GM18867 (cell line): ENCODE measurements at regions not wholly inside any gene's neighbourhood (a gene's known extent, or its start where the extent isn't known, plus 50 kb on each side); places are given as distances from the start of the nearest gene placed in this dataset.
A peak's percentile ranks its signal among the peaks of the same experiment; 100 is the strongest.

Experiments used
- ATAC-seq: cut with Tn5 transposase; IDR thresholded peaks from one replicate; pipeline ENCODE4 v1.9.1; 2021; ENCODE audit warnings: mild to moderate bottlenecking, moderate library complexity; ENCODE audit not compliant: unreplicated experiment

- no peak for ATAC-seq
Observed at GRCh38 chr3:124588794-124589193, 141.5 kb upstream of the UMPS start.

DNA sequence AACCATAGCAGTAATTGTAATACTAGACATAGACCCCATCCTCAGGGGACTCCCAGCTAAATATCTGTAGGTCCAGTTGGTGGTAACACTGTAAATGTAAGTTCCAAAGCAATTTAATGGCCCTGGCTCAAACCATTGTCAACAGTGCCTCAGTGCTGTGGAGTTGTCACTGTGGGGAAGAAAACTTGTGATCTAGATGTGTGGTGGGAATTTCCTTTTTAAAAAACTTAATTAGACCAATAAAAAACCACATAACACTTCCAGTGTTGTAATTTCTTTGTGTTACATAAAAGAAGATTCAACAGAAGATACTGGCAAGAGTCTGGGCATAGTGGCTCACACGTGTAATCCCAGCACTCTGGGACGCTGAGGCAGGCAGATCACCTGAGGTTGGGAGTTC, 138.6 kb upstream of the UMPS start:
- ATAC-seq, result no peak

- ATAC-seq, result peak; percentile 42
Observed at GRCh38 chr3:124592658-124593441, 137.4 kb upstream of the UMPS start.

DNA sequence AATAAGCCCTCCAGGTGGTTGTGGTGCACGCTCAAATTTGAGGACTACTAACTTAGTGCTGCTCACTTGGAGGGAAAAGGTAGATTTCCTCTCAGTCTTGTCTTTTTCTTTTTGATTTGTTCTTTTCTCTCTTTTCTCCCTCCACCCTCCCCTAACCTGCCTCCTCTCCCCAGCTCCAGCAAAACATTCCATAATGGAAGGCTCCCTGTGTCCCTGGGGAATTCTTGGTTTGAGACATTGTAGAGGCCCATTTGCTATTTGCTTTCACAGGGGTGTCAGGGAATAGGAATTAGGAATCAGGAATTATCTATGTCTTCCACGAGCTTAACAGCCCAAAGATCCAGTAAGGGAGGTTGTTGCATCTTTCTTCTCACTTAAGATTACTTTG, 136.8 kb upstream of the UMPS start:
- ATAC-seq, result no peak

DNA sequence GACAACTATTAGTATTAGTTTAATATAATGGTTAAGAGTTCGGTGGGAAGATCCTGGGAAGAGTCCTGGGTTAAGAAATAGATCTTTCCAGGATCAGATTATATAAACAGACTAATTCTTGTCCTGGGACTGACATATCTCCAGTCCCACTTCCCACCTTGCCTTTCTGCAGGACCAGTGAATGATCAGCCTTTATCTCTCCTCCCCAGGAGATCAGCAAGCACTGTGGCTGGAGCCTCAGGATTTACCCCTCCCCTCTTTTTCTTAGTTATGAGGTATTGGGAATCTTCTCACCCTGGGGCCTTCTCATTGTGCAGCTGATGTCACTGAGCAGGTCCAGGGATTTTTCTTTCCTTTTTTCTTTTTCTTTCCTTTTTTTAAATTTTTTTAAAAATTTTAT, 135.7 kb upstream of the UMPS start:
- no peak for ATAC-seq

- ATAC-seq, result no peak
Observed at GRCh38 chr3:124597273-124597672, 133.0 kb upstream of the UMPS start.

- ATAC-seq, result no peak
Observed at GRCh38 chr3:124597979-124598378, 132.3 kb upstream of the UMPS start.

- no peak for ATAC-seq
Observed at GRCh38 chr3:124599147-124599765, 131.0 kb upstream of the UMPS start.

DNA sequence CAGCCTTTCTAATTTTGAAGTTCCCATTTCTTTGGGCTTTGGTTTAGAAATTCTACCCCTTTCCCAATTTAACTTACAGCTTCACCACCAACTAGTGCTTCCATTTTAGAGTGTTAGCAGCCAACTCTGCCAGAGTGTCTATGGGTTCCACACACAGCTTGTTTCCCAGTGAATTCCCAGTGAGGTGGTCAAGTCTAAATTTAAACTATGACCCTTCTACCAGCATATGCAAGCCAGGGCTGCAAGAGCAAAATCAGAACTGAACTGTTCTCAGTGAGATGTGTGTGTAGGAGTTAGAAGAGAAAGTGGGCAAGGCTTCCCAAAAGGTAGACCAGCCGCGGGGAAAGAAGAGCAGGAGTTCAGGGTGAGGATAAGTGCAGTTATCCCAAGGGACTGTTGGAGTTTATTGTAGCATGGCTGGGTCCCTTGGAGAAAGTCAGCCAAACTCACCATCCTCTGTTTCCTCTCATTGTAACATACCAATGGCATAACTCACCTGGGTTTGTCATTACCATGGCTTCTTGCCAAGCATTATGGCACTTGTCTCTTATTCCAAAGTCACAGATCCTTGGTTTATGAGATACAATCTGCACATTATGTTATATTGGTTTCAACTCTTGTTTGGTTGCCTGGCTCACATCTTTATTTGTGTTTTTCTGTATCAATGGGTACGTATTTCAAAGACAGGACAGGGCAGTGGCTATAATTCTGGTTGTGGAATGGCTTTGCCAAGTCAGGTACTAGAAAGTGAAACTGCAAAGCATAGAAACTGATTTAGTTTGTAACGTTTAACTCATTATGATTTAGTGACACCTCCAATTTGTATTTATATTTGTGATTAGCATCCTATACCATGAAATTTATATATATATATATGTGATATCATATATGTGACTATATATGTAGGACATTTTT, 130.2 kb upstream of the UMPS start:
- ATAC-seq, result no peak

DNA sequence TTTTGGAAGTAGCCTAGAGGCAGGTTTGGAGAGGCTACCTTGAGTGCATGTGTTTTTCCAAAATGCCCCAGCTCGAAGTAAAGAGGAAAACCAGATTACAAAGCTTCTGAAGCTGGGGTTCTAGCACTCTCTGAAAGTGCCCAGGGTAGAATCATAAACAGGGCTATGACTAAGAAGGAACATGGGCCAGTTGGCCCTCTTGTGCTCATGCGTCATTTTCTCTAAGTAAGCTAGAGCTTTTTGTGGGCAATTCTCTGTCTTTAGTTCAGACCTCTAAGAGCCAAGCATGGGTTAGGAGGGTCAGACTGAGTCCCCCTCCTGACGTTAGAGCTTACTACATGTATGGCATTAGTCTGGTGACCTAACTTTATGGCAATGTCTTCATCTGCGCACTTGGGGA, 129.5 kb upstream of the UMPS start:
- no peak for ATAC-seq

- no peak for ATAC-seq
Observed at GRCh38 chr3:124601190-124601589, 129.1 kb upstream of the UMPS start.

DNA sequence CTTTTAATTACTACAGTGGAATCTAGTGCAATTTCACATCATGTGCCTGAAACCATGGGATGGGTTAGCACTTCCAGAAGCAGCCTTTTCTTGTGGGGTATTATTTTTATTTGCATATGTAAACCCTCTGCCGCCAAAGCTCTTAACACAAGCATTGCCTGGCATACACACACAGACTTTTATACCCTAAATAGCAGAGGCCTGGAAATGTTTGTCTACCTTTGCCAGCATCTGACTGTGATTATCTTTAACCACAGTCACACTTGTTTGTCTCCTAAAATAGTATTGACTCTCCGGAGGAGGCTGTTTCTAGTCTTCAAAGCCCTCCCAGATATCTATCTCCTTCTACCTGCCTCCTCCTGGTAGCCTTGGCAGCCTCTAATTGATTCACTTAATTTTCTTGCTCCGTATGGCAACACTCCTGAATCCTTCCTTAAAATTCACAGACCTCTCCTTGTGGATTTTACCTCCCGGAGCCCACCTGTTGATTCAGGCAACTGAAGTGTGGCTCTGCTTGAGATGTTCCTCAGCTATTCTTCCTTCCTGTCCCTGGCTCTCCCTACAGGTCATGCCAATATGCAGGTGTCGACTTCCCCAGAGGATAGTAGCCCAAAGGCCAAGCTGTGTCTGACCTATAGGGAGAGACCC, 127.1 kb upstream of the UMPS start:
- ATAC-seq, result no peak

- no peak for ATAC-seq
Observed at GRCh38 chr3:124605781-124606579, 124.3 kb upstream of the UMPS start.

DNA sequence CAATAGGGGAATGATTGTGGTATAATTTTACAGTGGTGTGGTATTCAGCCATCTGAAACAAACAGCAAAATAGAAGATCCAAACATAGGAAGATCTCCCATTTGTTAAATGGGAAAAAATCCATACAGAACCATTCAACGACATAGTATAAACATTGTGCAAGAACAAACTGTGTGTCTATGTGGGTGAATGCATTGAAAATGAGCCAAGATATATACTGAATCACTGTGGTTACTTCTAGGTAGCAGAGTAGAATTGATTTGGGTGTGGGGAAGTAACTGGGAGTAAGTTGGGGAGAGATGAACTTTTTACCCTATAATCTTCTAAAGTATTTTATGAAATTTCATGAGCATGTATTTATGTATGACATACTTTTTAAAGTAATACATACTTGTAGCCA, 123.1 kb upstream of the UMPS start:
- no peak for ATAC-seq

DNA sequence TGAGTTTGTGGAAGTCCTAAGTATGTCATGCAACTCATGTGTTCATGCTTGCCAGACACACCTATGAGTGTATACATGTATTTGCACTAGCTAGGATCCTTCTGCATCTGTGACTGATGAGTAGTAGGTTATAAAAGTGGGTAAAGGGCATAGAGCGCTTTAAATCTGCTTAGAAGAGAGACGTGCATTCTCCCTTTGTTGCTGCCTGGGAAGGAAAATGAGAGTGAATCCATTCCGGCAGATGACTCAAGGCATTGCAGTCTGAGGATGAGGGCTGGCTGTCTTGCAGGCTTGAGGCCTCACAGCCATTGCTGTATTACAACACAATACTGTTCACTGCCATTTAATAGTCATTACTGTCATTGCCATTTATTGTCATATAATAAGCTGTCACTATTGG, 120.8 kb upstream of the UMPS start:
- ATAC-seq, result no peak

- ATAC-seq, result no peak
Observed at GRCh38 chr3:124610130-124610529, 120.1 kb upstream of the UMPS start.

DNA sequence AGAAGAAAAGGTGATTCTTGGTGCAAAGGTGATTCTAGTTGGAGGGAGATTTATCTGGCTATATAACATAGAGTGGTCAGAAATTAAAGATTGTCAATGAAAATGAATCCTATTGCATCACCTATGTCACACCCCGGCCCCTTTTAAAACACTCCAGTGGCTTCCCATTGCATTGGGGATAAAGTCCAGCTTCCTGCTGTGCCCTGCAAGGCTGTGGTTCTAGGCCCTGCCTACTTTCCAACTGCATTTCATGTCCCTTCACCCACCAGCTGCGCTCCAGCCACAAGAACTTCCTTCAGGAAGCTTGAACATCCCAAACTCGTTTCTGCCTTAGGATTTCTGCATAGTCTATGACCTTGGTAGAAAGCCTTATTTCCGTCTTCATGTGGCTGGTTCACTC, 118.7 kb upstream of the UMPS start:
- no peak for ATAC-seq

- no peak for ATAC-seq
Observed at GRCh38 chr3:124615896-124616543, 114.2 kb upstream of the UMPS start.

DNA sequence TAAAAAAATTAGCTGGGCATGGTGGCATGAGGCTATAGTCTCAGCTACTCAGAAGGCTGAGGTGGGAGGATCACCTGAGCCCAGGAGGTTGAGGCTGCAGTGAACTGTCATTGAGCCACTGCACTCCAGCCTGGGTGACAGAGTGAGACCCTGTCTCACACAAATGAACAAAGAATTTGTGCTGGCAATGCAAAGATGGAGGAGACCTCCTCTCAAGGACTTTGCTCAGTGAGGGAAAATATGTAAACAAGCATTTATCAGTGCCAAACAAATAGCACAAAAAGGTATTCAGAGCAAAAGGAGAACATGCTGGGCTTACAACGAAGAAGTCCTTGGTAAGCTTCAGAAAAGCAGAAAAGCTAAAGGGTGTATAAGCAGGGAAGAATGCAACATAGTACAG, 113.1 kb upstream of the UMPS start:
- no peak for ATAC-seq
